Muscle of leg (tissue), 3 donors: ENCODE measurements at regions not wholly inside any gene's neighbourhood (a gene's known extent, or its start where the extent isn't known, plus 50 kb on each side); places are given as distances from the start of the nearest gene placed in this dataset.

Experiments used
- DNase-seq: peaks from one replicate; pipeline ENCODE4 v3.0.0; 2013
- H3K27ac ChIP-seq: one replicate; pipeline ENCODE4 v1.5.1; 2013; ENCODE audit warnings: mild to moderate bottlenecking, low read length, control low read depth
- H3K27me3 ChIP-seq: one replicate; pipeline ENCODE4 v1.6.1; 2013; ENCODE audit warnings: low read length; ENCODE audit not compliant: control insufficient read depth, insufficient read depth
- H3K36me3 ChIP-seq: one replicate; pipeline ENCODE4 v1.6.1; 2013; ENCODE audit warnings: low read length; ENCODE audit not compliant: control insufficient read depth, insufficient read depth
- H3K4me1 ChIP-seq: one replicate; pipeline ENCODE4 v1.6.1; 2013; ENCODE audit warnings: low read length; ENCODE audit not compliant: control insufficient read depth, insufficient read depth
- H3K4me3 ChIP-seq: one replicate; pipeline ENCODE4 v1.5.1; 2013; ENCODE audit warnings: low read length, control low read depth
- H3K9me3 ChIP-seq: replicated peaks from 2 replicates; pipeline ENCODE4 v1.6.1; 2013; ENCODE audit warnings: low read depth, low read length; ENCODE audit not compliant: control insufficient read depth
- WGBS: methylation state at CpG from one replicate; pipeline ENCODE4 v1.1.5; 2013; ENCODE audit warnings: missing lambda C conversion rate; ENCODE audit not compliant: insufficient coverage; 5-methylcytosine and 5-hydroxymethylcytosine counted together

GRCh38 chr3:113094337-113095221 lies 103.8 kb downstream of the GTPBP8 start:
- Histone ChIP-seq H3K27me3 (no peaks in the 10 kb centered on the region), H3K27ac (no peak overlapping the region), H3K4me3 (no peak overlapping the region), H3K36me3 (no peaks in the 10 kb centered on the region), H3K9me3 (peaks cover 1% of the 10 kb centered on the region), H3K4me1 (peaks cover 8% of the 10 kb centered on the region)
- WGBS = 90% methylated on average over 2 of the region's 7 CpGs
- DNase-seq = no peak

GRCh38 chr3:113096188-113096892 lies 105.6 kb downstream of the GTPBP8 start:
- Histone ChIP-seq H3K36me3 (no peaks in the 10 kb centered on the region), H3K4me3 (no peak overlapping the region), H3K27ac (peak overlapping the region; percentile 22), H3K9me3 (peaks cover 2% of the 10 kb centered on the region), H3K27me3 (no peaks in the 10 kb centered on the region), H3K4me1 (peaks cover 8% of the 10 kb centered on the region)
- DNase-seq = no peak
- whole genome bisulfite sequencing = no CpG with 5 or more reads among the region's 2 CpGs

- WGBS = 12% methylated on average over 3 of the region's 3 CpGs
- Histone ChIP-seq H3K36me3 (no peaks in the 10 kb centered on the region), H3K4me3 (no peak overlapping the region), H3K4me1 (peaks cover 8% of the 10 kb centered on the region), H3K9me3 (peaks cover 2% of the 10 kb centered on the region), H3K27ac (peak overlapping the region; percentile 53), H3K27me3 (no peaks in the 10 kb centered on the region)
- peak; percentile 93 for DNase-seq
Measured at GRCh38 chr3:113097960-113098447, 107.2 kb downstream of the GTPBP8 start.

GRCh38 chr3:113100063-113100462 lies 109.3 kb downstream of the GTPBP8 start:
- no CpG with 5 or more reads among the region's 2 CpGs for WGBS
- Histone ChIP-seq H3K27me3 (no peaks in the 10 kb centered on the region), H3K9me3 (peaks cover 2% of the 10 kb centered on the region)

GRCh38 chr3:113103588-113103987 lies 107.8 kb upstream of the BOC start:
- H3K4me1 ChIP-seq = peaks cover 9% of the 10 kb centered on the region
- H3K27me3 ChIP-seq = no peaks in the 10 kb centered on the region
- WGBS = 100% methylated on average over 1 of the region's 2 CpGs
- H3K36me3 ChIP-seq = no peaks in the 10 kb centered on the region
- peaks cover 2% of the 10 kb centered on the region for H3K9me3 ChIP-seq
- no peak for DNase-seq
- H3K4me3 ChIP-seq = no peak overlapping the region
- no peak overlapping the region for H3K27ac ChIP-seq

More at GRCh38 chr3:113100063-113100462, 109.3 kb downstream of the GTPBP8 start:
- DNase-seq = no peak
- Histone ChIP-seq H3K27ac (no peak overlapping the region), H3K4me3 (no peak overlapping the region), H3K36me3 (no peaks in the 10 kb centered on the region), H3K4me1 (peaks cover 9% of the 10 kb centered on the region)

- no peak for DNase-seq
- 38% methylated on average over 1 of the region's 11 CpGs for WGBS
- H3K9me3 ChIP-seq = peaks cover under 1% of the 10 kb centered on the region
- H3K27ac ChIP-seq = no peak overlapping the region
- peaks cover 9% of the 10 kb centered on the region for H3K4me1 ChIP-seq
- H3K4me3 ChIP-seq = no peak overlapping the region
- no peaks in the 10 kb centered on the region for H3K27me3 ChIP-seq
- no peaks in the 10 kb centered on the region for H3K36me3 ChIP-seq
Measured at GRCh38 chr3:113104357-113105092, 106.8 kb upstream of the BOC start.

GRCh38 chr3:113105093-113105449 lies 106.3 kb upstream of the BOC start:
- H3K27ac ChIP-seq = no peak overlapping the region
- 57% methylated on average over 1 of the region's 4 CpGs for WGBS
- H3K27me3 ChIP-seq = no peaks in the 10 kb centered on the region
- DNase-seq = no peak
- H3K36me3 ChIP-seq = no peaks in the 10 kb centered on the region
- peaks cover 9% of the 10 kb centered on the region for H3K4me1 ChIP-seq
- no peaks in the 10 kb centered on the region for H3K9me3 ChIP-seq
- H3K4me3 ChIP-seq = no peak overlapping the region

GRCh38 chr3:113105966-113106660 lies 105.2 kb upstream of the BOC start:
- Histone ChIP-seq H3K9me3 (no peaks in the 10 kb centered on the region), H3K27me3 (no peaks in the 10 kb centered on the region), H3K27ac (no peak overlapping the region), H3K4me3 (no peak overlapping the region), H3K36me3 (no peaks in the 10 kb centered on the region), H3K4me1 (peaks cover 12% of the 10 kb centered on the region)
- 51% methylated on average over 2 of the region's 4 CpGs for WGBS
- DNase-seq = no peak

GRCh38 chr3:113110267-113110666 lies 101.1 kb upstream of the BOC start:
- no peaks in the 10 kb centered on the region for H3K36me3 ChIP-seq
- H3K4me3 ChIP-seq = no peak overlapping the region
- no peak overlapping the region for H3K27ac ChIP-seq
- no peak for DNase-seq
- 15% methylated on average over 5 of the region's 5 CpGs for WGBS
- H3K27me3 ChIP-seq = no peaks in the 10 kb centered on the region
- peaks cover 4% of the 10 kb centered on the region for H3K4me1 ChIP-seq
- H3K9me3 ChIP-seq = no peaks in the 10 kb centered on the region
